K562 (cell line): ENCODE measurements at regions not wholly inside any gene's neighbourhood (a gene's known extent, or its start where the extent isn't known, plus 50 kb on each side); places are given as distances from the start of the nearest gene placed in this dataset.

Experiments used
- ATAC-seq: fragments of 200-7000 bp; cut with Tn5 transposase; 3 replicates; pipeline ENCODE4 v1.9.1; 2020; ENCODE audit warnings: moderate library complexity
- BruUV-seq: library from RNA; stranded (reverse); fragments of 400-500 nt; replicated peaks from 2 replicates; lab custom pipeline; 2021; lab: Mats Ljungman, UMichigan
- CTCF ChIA-PET: fragments of 300-600 bp; formaldehyde crosslinking; extraction: SDS; loops from one replicate; lab custom pipeline; 2021; ENCODE audit warnings: low intra/inter-chr PET ratio; lab: Yijun Ruan, JAX
- POLR2A ChIA-PET: fragments of 300-600, 350-650 bp; sonication (Branson Sonifier 250); formaldehyde crosslinking; extraction: SDS; loops from one replicate; lab custom pipeline; 2021; ENCODE audit warnings: antibody characterized with exemption, inconsistent platforms; lab: Yijun Ruan, JAX
- DNase-seq, 4 experiments: peaks; one replicate each; pipeline versions ENCODE4 v3.0.0 to v3.0.0-alpha.2; 2011 to 2018; ENCODE audit warnings: low spot score in 3 of 4, mixed read lengths in 3 of 4; ENCODE audit errors: extremely low read depth in 1 of 4
- FAIRE-seq: peaks from 2 replicates; lab custom pipeline; 2011; peaks lifted over from hg19 to GRCh38; lab: Jason Lieb, UNC
- H2AFZ ChIP-seq: 2 replicates; pipeline ENCODE4 v1.6.0; 2011; ENCODE audit warnings: low read depth, low read length, control low read depth, inconsistent platforms
- H3K27ac ChIP-seq: fragments of 200-600 bp; 3 replicates; pipeline ENCODE4 v1.8.0; 2011; ENCODE audit warnings: low read depth, mild to moderate bottlenecking, control low read depth, inconsistent platforms, low read length, moderate library complexity, mixed read lengths; ENCODE audit errors: extremely low read depth
- H3K27me3 ChIP-seq, 2 experiments: fragments of 300-600 bp in 1 of 2; 2 replicates in 1 of 2; 3 replicates in 1 of 2; pipeline versions ENCODE4 v1.6.0 to v1.8.0; 2011; ENCODE audit warnings: inconsistent platforms in 2 of 2, low read length in 2 of 2, mild to moderate bottlenecking in 1 of 2, mixed read lengths in 1 of 2, moderate library complexity in 1 of 2; ENCODE audit not compliant: control insufficient read depth in 2 of 2, insufficient read depth in 2 of 2
- H3K36me3 ChIP-seq: fragments of 300-600 bp; 3 replicates; pipeline ENCODE4 v1.8.0; 2011; ENCODE audit warnings: mild to moderate bottlenecking, low read length, inconsistent platforms; ENCODE audit not compliant: control insufficient read depth, insufficient read depth
- H3K4me1 ChIP-seq, 2 experiments: fragments of 200-600 bp in 1 of 2; replicated peaks in 1 of 2; 2 replicates in 1 of 2; 3 replicates in 1 of 2; pipeline versions ENCODE4 v1.5.1 to v1.8.0; 2011; ENCODE audit warnings: inconsistent platforms in 2 of 2, low read length in 2 of 2, mild to moderate bottlenecking in 1 of 2, mixed read lengths in 1 of 2, moderate library complexity in 1 of 2; ENCODE audit not compliant: control insufficient read depth in 2 of 2, insufficient read depth in 2 of 2
- H3K4me2 ChIP-seq: 2 replicates; pipeline ENCODE4 v1.6.1; 2011; ENCODE audit warnings: low read length, control low read depth, inconsistent platforms, mixed read lengths; ENCODE audit not compliant: insufficient read depth
- H3K4me3 ChIP-seq: fragments of 200-600 bp; sonication (generic), shearing (Covaris generic); 2 replicates; pipeline ENCODE4 v1.5.1; 2016; ENCODE audit warnings: control low read depth, inconsistent platforms
- H3K79me2 ChIP-seq: fragments of 200-600 bp; 3 replicates; pipeline ENCODE4 v1.8.0; 2011; ENCODE audit warnings: low read length, inconsistent platforms; ENCODE audit not compliant: control insufficient read depth, insufficient read depth
- H3K9ac ChIP-seq, 2 experiments: 2 replicates each; pipeline versions ENCODE4 v1.6.0 to v1.6.1; 2011; ENCODE audit warnings: low read depth in 2 of 2, low read length in 2 of 2, control low read depth in 1 of 2, inconsistent platforms in 1 of 2, mild to moderate bottlenecking in 1 of 2, mixed read lengths in 1 of 2; ENCODE audit not compliant: insufficient read depth in 1 of 2
- H3K9me1 ChIP-seq: one replicate; pipeline ENCODE4 v1.6.0; 2011; ENCODE audit warnings: inconsistent platforms, mild to moderate bottlenecking, low read length, moderate library complexity; ENCODE audit not compliant: control insufficient read depth, insufficient read depth
- H3K9me3 ChIP-seq: replicated peaks from 2 replicates; pipeline ENCODE4 v1.5.1; 2011; ENCODE audit warnings: low read depth, low read length, inconsistent platforms; ENCODE audit not compliant: control insufficient read depth, insufficient read depth
- H4K20me1 ChIP-seq: replicated peaks from 2 replicates; pipeline ENCODE4 v1.6.1; 2011; ENCODE audit warnings: low read length, inconsistent platforms, mixed read lengths; ENCODE audit not compliant: control insufficient read depth, insufficient read depth
- BRF2 ChIP-seq: IDR thresholded peaks from 3 replicates; pipeline ENCODE4 v1.6.1; 2011; ENCODE audit warnings: borderline replicate concordance, mild to moderate bottlenecking; ENCODE audit not compliant: insufficient read length, insufficient read depth
- ELK3 ChIP-seq: fragments of 450-650 bp; formaldehyde crosslinking; IDR thresholded peaks from 2 replicates; pipeline ENCODE4 v1.4.0; 2020; ENCODE audit warnings: mild to moderate bottlenecking
- FOS ChIP-seq: IDR thresholded peaks from 3 replicates; pipeline ENCODE4 v1.6.1; 2011; ENCODE audit not compliant: insufficient read length; ENCODE audit errors: extremely low read depth
- HBP1 ChIP-seq: fragments of 450-650 bp; formaldehyde crosslinking; IDR thresholded peaks from 2 replicates; pipeline ENCODE4 v1.4.0; 2022; ENCODE audit warnings: missing genetic modification characterization
- MBD1 ChIP-seq: fragments of 250-450 bp; sonication (Bioruptor Pico); IDR thresholded peaks from 2 replicates; pipeline ENCODE4 v1.8.0; 2022; ENCODE audit warnings: inconsistent platforms
- NEUROD1 ChIP-seq: fragments of 150-350 bp; IDR thresholded peaks from 2 replicates; pipeline ENCODE4 v1.6.1; 2014; ENCODE audit warnings: borderline replicate concordance, low read length, low read depth; ENCODE audit not compliant: partially characterized antibody
- PML ChIP-seq: IDR thresholded peaks from 2 replicates; pipeline ENCODE4 v1.6.1; 2012; ENCODE audit warnings: low read length, inconsistent platforms
- POLR2AphosphoS5 ChIP-seq: IDR thresholded peaks from 2 replicates; pipeline ENCODE4 v1.6.1; 2011; ENCODE audit warnings: mild to moderate bottlenecking, low read depth, low read length, moderate library complexity; ENCODE audit not compliant: control insufficient read depth, insufficient read depth
- SAFB ChIP-seq: fragments of 200-400 bp; formaldehyde crosslinking; IDR thresholded peaks from 2 replicates; pipeline ENCODE4 v1.6.1; 2017; ENCODE audit warnings: low read depth, low read length, borderline replicate concordance
- SRSF1 ChIP-seq: fragments of 200-400 bp; formaldehyde crosslinking; IDR thresholded peaks from 2 replicates; pipeline ENCODE4 v1.6.1; 2017; ENCODE audit warnings: mild to moderate bottlenecking, low read depth, low read length, moderate library complexity
- TAF7 ChIP-seq: fragments of 450-650 bp; IDR thresholded peaks from 2 replicates; pipeline ENCODE4 v1.6.1; 2016; ENCODE audit warnings: missing genetic modification characterization, missing compliant biosample characterization
- TCF15 ChIP-seq: fragments of 250-450 bp; sonication (Bioruptor Pico); IDR thresholded peaks from 2 replicates; pipeline ENCODE4 v1.8.0; 2022; ENCODE audit warnings: moderate library complexity, mild to moderate bottlenecking, inconsistent platforms
- ZNF140 ChIP-seq: fragments of 250-450 bp; sonication (Bioruptor Pico); IDR thresholded peaks from 2 replicates; pipeline ENCODE4 v1.8.0; 2021; ENCODE audit warnings: moderate library complexity, mild to moderate bottlenecking, inconsistent platforms
- ZNF717 ChIP-seq: fragments of 250-450 bp; sonication (Bioruptor Pico); IDR thresholded peaks from 2 replicates; pipeline ENCODE4 v1.5.0; 2021
- ZNF76 ChIP-seq: fragments of 250-450 bp; sonication (Bioruptor Pico); IDR thresholded peaks from 2 replicates; pipeline ENCODE4 v1.4.0; 2020; ENCODE audit warnings: mild to moderate bottlenecking, moderate library complexity, borderline replicate concordance
- WGBS: fragments of 100-300 bp; shearing (Covaris generic); methylation state at CpG from one replicate; pipeline ENCODE4 v1.1.6; 2016; ENCODE audit warnings: low coverage, mixed read lengths; ENCODE audit not compliant: insufficient coverage; ENCODE audit errors: missing lambda C conversion rate; 5-methylcytosine and 5-hydroxymethylcytosine counted together
- in situ Hi-C: fragments of 300-500 bp; cut with MboI; formaldehyde crosslinking; loops from 4 replicates; pipeline ENCODE4 v1.15.0; 2018; ENCODE audit warnings: inconsistent platforms, mixed read lengths
- intact Hi-C: fragments of 100-400 bp; cut with micrococcal nuclease; formaldehyde crosslinking; loops from 2 replicates; pipeline ENCODE4 v1.14.2; 2022

GRCh38 chr14:22152161-22152870, 436.7 kb downstream of the DAD1 start (continued):
- no peak for TF ChIP-seq SRSF1
- TF ChIP-seq TAF7 (tag) = no peak
- no peak for TF ChIP-seq HBP1 (CRISPR knock-in tag)
- no peak for TF ChIP-seq ZNF140
- TF ChIP-seq ZNF717 (CRISPR knock-in tag) = no peak

GRCh38 chr14:22151121-22151520, 437.9 kb downstream of the DAD1 start:
- CTCF ChIA-PET = no interaction called here
- TF ChIP-seq TCF15 (no peak), MBD1 (CRISPR knock-in tag) (no peak), PML (no peak), SAFB (no peak), ZNF76 (CRISPR knock-in tag) (no peak), ELK3 (no peak), POLR2AphosphoS5 (no peak), BRF2 (no peak), NEUROD1 (no peak), FOS (no peak)

More at GRCh38 chr14:22151121-22151520, 437.9 kb downstream of the DAD1 start:
- H3K4me2 ChIP-seq = no peak overlapping the region
- intact Hi-C loops = no loop called here
- H3K9ac ChIP-seq = no peak overlapping the region
- in situ Hi-C loops = no loop called here
- no peaks in the 10 kb centered on the region for H3K27me3 ChIP-seq
- no peak overlapping the region for H3K27ac ChIP-seq
- POLR2A ChIA-PET = no interaction called here
- no peaks in the 10 kb centered on the region for H3K4me1 ChIP-seq
- 0% methylated on average over 4 of the region's 4 CpGs for WGBS
- no peaks in the 10 kb centered on the region for H3K9me3 ChIP-seq
- no peaks in the 10 kb centered on the region for H3K79me2 ChIP-seq
- H3K4me3 ChIP-seq = no peak overlapping the region
- ATAC-seq = no peak
- no TSS peak for BruUV-seq
- H2AFZ ChIP-seq = no peak overlapping the region
- no peaks in the 10 kb centered on the region for H3K9me1 ChIP-seq
- no peak for DNase-seq
- no peaks in the 10 kb centered on the region for H4K20me1 ChIP-seq
- H3K36me3 ChIP-seq = no peaks in the 10 kb centered on the region
- FAIRE-seq = no peak
